ENCODE measurements at regions not wholly inside any gene's neighbourhood (a gene's known extent, or its start where the extent isn't known, plus 50 kb on each side); places are given as distances from the start of the nearest gene placed in this dataset.
"Not testable (repeated sequence)": the region's sequence is repeated elsewhere in the genome, so short reads cannot be mapped to it uniquely, and the experiment has no call there.

DNA sequence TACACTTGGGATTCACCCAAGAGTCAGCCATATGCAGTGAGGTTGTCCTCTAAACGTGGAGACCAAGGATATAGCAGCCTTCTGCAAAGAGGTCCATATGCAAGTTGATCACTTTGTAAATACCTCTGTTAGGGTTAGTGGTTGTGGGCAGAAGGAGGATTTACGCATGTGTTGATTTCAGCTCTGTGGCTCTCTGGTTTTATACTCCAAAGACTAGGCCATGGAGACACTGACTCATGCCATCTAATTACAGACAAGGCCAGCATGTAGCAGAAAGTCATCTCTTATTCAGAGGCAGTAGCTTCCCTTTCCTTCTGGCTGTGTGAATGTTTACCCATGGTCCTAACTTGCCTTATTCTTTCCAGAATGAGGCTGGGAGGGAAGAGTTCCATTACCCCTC is 140.9 kb upstream of the GOLGA6L4 start:
- not testable (repeated sequence) for DNase-seq (ENCODE audit: low spot score)

DNA sequence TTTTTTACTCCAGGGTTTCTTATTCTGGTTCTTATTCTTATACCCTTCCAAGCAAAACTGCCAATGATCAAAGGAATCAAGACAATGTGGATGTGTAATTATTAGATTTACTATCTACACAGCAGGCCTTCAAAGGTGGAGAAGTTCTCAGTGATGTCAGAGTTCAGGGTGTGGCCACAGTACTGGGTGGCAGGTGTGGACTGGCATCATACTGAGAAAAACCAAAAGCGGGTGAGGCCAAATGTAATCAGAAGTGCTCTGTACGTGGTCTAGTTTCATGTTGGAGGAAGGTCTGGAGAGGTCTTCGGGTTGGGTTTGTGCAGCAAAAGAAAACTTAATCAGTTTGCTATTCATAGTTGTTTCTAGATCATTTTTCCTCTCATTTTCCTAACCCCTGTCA is 138.5 kb upstream of the GOLGA6L4 start:
- DNase-seq (ENCODE audit: low spot score), result not testable (repeated sequence)

DNA sequence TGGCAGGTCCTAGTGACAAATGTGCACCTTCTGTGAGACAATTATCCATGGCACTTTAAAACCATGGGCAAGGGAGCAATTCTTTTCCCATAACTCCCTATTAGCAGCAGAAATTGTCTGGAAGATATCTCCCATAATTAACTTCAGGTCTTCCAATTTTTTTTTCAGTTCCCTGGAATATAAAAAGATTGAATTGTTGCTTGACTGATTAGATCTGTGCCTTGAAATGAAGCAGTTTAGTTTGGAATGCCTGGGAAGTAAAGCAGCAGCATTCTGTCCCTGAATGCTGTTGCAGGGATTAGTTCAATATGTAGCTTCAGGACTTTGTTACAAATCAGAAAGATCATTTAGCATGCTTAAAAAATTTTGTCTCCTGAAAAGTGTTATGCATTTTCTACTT is 137.0 kb upstream of the GOLGA6L4 start:
- DNase-seq (ENCODE audit: low spot score), result no peak

DNA sequence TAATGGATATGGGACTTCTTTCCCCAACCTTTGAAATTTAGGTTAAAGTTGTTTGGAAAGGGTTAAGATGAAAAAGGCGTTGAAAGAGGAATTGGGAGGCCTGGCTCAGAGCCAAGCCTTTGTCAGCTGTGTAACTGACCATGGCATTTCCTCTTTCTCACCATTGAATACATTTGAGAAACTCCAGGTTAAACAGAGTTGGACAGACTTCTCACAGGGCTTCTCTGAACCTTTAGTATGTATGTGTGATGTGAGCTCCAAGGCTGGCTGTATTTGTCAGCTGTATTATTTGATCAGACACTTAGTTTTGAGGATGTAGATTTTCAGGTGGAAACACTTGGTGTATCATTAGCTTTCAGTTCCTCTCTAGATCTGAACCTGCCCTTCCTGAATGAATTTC is 136.4 kb upstream of the GOLGA6L4 start:
- peak; percentile 33 for DNase-seq (ENCODE audit: low spot score)

DNA sequence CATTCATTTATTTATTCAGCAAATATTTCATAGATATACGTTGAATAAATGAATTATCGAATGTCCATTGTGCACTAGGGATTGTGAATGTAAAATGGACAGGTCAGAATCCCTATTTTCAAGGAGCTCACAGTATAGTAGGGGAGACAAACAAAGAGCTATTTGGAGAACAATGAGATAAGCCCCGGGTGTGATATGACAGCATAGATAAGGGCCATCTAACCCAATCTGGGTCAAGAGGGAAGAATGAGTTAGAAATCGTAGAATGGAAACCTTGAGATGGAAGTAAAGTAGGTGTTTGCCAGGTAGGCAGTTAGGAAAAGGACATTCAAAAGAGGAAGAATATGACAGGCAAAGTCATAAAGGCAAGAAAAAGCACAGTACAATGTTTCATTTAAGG is 132.2 kb upstream of the GOLGA6L4 start:
- DNase-seq (ENCODE audit: low spot score), result no peak

DNA sequence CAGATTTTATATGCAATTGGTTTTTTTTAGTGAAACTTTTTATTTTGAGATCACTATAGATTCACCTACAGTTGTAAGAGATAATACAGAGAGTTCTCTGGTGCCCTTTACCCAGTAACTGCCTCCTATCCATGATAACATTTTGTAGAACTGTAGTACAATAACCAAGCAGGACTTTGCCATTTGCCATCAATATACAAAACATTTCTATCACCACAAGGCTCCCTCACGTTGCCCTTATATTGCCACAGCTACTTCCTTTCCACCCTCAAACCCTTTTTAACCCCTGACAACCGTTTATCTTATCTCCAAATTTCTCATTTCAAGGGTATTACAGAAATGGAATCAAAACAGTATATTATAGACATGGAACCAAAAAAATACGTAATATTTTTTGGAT is 130.7 kb upstream of the GOLGA6L4 start:
- no peak for DNase-seq (ENCODE audit: low spot score)

DNA sequence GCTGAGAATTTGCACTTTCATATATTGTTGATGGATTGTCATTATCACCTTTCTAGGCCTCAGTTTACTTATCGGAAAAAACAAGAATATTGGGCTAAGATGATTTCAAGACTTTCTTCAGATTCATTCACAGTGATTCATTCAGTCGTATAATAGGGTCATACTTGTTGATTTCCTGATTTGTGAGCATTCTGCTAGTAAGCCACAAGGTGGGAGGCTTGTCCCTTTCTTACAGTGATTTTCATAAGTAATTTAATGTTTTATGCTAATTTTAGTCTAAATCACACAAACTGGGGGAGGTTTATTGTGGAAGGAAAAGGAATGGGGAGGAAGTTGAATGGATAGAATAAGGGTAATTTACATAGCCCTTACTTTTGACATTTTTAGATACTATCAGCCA is 126.8 kb upstream of the GOLGA6L4 start:
- DNase-seq (ENCODE audit: low spot score), result peak; percentile 8

DNA sequence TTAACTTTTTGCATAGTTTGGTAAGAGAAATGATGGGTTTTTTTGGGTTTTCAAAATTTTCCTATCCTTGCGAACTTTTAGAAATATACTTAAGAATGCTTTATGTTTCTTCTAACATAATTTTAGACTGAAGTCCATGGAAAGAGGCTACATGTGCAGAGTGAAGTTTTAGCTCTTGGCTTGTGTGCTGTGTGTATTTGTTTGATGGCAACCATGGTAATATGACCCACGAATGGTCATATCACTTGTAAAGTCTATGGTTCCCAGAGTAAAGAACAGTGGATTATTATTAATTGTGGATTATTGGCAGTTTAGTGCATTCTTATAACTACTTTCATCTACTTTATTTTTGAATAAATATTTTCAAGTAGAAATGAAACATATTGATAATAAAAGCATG is 124.0 kb upstream of the GOLGA6L4 start:
- DNase-seq (ENCODE audit: low spot score), result no peak

DNA sequence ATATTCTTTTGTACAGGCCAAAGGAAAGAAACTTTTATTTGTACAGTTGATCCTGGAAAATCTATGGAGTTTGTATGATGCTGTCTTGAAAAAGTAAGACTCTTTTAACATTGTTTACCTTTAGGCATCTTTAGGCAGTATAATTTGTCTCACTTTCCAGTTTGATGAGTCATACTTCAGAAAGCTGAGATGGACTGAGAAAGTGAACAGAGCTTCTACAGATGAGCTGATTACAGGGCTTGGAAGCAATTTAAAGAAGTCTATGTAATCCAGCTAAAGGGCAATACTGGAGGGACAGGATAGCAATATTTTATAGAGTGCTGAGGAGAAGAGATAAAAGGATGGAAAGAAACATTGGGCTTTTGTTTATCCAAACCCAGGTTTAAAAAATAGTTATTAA is 123.5 kb upstream of the GOLGA6L4 start:
- DNase-seq (ENCODE audit: low spot score), result peak; percentile 40

DNA sequence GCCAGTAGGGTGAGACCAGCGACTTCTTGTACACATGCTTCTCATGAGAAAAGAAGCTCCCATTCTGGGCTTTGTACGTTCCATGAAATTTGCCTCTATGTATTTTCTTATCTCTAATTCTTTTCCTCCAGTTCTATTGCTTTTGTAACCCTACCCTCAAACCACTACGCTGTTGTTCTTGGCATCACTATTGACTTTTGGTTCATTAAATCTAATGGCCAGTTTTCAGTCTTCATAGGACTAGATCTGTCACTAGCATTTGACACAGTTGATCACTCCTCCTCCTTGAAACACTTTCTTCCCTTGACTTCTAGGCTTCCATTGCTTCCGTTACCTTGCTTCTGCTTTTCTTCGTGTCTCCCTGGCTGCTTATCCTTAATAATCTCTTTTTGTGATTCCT is 121.7 kb upstream of the GOLGA6L4 start:
- no peak for DNase-seq (ENCODE audit: low spot score)

DNA sequence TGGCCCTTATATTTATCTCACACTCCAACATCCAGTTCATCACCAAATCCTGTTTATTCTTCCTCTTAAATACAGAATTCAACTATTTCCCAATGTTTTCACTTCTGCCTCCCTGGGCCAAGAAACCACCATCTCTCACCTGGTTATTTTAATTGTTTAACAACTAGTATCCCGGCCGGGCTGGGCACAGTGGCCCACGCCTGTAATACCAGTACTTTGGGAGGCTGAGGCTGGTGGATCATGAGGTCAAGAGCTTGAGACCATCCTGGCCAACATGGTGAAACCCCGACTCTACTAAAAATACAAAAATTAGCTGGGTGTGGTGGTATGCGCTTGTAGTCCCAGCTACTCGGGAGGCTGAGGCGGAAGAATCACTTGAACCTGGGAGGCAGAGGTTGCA is 120.9 kb upstream of the GOLGA6L4 start:
- not testable (repeated sequence) for DNase-seq (ENCODE audit: low spot score)

DNA sequence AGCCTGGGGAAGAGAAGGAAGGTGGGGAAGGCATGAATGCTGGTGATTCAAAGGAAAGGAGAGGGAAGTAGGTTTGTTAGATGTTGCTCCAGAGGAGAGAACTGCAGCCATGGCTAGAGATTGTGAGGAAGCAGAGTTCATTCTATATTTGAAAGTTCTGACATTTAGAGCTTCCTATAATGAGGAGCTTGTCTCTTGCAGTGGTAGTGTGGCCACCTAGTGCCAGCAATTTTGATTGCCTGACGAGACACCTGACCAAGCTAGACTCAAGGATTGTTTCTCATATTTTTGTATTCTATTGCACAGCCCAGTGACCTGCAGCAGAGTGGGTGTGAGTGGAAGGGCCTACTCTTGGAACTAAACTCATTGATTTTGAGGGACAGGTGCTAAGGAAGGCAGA is 116.2 kb upstream of the GOLGA6L4 start:
- not testable (repeated sequence) for DNase-seq (ENCODE audit: low spot score)

DNA sequence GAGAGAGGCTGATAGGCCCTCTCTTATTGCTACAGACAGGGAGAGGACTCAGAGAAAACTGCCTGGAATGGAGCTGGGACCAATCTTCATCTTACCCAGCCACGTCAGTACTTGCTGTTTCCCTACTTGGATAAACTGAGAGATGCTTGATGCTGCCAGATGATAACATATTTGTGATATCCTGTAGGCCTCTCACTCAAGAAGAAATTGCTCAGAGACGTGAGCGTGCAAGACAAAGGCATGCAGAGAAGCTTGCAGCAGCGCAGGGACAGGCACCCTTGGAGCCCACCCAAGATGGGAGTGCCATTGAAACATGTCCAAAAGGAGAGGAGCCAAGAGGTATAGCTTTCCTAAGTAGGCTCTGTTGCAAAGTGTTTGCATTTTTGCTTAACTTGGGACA is 114.7 kb upstream of the GOLGA6L4 start:
- not testable (repeated sequence) for DNase-seq (ENCODE audit: low spot score)

DNA sequence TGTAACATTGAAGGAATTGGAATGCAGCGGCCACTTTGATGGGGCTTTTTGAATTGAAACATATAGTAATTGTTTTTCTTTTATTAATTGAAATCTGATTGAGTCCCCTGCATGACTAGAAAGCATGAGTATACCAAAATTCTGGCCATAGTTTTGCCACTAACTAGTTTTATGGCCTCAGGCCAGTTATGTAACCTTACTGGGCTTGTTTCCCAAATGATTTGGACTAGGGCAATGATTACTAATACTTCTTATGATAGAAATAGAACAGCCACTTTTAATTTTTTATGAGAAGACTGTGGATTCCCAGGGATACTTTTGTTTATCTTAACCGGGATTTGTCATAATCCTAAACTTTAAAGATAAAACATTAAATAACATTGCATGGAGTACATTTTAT is 106.9 kb upstream of the GOLGA6L4 start:
- not testable (repeated sequence) for DNase-seq (ENCODE audit: low spot score)

DNA sequence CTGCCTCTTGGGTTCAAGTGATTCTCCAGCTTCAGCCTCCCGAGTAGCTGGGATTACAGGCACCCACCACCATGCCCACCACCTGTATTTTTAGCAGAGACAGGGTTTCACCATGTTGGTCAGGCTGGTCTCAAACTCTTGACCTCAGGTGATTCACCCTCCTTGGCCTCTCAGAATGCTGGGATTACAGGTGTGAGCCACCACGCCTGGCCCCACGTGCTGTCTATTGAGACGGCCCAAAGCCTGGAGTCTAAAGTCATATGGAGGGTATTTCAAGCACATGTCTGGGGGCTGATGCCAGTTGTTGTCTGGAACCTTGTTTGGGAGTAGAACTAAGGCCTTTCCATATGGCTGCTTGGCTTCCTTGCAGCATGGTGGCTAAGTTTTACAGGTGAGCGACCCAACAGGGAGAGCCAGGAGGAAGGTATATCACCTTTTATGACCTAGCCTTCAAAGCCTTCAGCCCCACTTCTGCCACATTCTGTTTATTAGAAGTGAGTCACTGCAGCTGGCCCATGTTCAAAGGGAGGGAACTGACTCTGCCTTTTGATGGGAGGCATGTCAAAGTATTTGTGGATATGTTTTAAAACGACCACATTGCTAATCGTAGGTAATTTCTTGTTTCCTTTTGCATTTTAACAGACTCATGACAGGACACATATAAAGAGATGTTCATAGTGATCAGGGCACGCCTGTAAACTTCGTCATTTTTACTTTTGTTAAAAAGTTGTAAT is 105.3 kb upstream of the GOLGA6L4 start:
- DNase-seq (ENCODE audit: low spot score), result not testable (repeated sequence)

DNA sequence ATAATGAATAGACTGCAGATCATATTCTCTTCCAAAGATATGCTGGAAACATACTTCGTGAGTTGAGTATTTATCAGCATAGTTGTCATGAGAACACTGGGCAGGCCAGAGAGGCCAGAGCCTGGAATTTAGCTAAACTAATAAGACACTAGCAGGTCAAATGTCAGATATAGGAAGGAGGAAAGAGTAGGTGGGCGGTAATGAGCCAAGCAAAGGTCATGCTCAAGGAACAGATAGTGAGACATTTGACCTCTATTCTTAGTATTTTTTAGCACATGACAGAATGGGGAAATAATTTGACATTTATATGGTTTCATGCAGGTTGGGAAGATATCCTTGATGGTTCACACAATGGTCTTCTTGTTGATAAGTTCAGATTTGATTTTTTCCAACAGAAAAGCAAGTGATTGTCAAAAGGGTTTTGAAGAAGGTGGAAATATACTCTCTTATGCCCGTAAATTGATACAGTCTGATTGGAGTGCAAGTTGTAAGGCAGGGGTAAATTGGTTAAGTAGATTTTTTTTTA is 99.6 kb upstream of the GOLGA6L4 start:
- DNase-seq (ENCODE audit: low spot score), result not testable (repeated sequence)

DNA sequence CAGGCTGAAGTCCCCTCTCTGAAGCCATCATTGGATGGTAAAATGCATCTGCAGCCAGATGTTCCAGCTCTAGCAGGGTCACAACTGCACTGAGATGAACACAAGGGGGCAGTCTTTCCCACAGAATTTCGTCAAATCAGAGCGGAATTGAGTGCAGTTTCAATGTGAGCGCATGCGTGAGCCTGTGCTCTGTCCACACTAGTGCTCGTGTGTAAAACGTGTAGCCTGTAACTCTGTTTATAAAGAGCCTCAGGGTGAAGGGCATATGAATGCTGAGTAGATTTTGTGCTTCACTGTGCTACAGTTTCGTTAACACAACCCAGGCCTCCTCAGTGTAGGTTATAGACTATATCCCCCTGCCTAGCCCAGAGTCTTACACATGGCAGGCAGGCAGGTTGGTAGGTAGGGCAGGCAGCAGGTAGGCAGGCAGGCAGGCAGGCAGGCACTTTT is 92.7 kb upstream of the GOLGA6L4 start:
- DNase-seq (ENCODE audit: low spot score), result peak; percentile 76

DNA sequence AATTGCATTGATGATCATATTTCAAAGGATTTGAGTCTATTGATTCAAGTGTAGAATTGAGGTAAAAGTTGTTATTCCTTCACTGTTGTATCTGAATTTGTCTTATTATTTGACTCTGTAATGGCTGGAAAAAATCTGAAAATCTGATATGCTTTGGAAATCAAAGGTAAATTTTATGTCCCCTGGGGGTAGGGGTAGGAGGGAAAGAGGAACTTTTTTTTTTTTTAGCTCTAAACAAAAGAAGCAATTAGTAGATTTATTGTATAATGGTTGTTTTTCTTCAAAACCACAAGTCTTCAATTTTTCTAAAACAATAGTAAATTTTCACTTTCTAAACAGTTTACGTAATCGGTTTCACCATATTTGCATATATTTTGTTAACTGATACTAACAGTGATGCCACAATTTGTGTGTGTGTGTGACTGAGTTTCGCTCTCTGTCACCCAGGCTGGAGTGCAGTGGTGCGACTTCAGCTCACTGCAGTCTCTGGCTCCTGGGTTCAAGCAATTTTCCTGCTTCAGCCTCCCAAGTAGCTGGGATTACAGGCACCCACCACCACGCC is 91.7 kb upstream of the GOLGA6L4 start:
- no peak for DNase-seq (ENCODE audit: low spot score)

DNA sequence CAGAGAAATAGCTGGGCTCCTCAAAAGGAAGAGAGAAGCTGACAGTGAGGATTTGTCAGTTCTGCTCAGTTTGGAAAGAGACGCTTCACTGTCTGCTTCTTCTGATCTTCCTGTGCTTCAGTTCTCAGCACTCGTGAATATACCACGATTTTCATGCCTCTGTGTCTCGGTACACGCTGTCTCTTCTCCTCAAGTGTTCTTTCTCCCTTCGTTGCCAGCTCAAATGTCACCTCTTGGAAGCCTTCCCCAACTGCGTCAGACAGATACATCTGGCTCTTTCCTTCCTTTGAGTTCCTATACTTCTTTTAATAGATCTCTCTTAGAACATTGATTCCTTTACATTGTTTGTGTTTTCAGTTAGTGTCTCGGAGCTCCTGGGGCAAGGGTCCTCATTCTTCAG is 90.6 kb upstream of the GOLGA6L4 start:
- not testable (repeated sequence) for DNase-seq (ENCODE audit: low spot score)

DNA sequence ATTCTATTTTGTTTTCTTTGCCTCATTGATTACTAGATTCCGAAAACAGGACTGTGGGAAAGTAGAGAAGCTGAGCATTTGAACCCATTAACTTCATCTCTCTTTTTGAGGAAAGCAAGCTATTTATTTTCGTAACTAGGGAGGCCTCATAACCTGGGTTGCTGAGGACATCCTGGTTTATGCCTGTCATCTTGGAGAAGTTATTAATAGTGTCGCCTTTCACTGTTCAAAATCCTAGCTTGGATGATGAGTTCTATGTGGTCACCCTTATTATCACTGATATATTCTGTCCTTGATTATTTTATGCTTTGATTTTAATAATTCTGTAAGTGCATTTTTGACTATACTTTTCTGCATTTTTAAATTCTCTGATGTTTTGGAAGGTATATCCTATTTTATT is 89.3 kb upstream of the GOLGA6L4 start:
- not testable (repeated sequence) for DNase-seq (ENCODE audit: low spot score)

DNA sequence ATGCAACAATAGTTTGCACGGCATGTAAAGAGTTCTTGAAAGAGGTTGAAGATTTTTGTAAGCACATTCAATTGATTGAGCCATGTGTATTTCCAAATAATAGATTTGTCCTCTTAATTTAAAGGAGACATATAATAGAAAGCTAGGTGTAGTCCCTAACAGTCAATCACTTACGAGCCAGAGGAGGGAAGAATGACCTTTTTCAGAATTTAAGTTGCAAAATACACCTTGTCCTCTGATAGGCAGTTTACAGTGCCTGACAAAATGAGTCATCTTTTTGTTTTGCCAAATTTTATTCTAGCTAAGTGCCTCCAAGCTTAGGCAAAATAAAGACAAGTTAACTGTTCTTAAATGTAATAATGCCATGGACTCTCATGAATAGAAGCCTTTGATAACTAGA is 88.3 kb upstream of the GOLGA6L4 start:
- not testable (repeated sequence) for DNase-seq (ENCODE audit: low spot score)

DNA sequence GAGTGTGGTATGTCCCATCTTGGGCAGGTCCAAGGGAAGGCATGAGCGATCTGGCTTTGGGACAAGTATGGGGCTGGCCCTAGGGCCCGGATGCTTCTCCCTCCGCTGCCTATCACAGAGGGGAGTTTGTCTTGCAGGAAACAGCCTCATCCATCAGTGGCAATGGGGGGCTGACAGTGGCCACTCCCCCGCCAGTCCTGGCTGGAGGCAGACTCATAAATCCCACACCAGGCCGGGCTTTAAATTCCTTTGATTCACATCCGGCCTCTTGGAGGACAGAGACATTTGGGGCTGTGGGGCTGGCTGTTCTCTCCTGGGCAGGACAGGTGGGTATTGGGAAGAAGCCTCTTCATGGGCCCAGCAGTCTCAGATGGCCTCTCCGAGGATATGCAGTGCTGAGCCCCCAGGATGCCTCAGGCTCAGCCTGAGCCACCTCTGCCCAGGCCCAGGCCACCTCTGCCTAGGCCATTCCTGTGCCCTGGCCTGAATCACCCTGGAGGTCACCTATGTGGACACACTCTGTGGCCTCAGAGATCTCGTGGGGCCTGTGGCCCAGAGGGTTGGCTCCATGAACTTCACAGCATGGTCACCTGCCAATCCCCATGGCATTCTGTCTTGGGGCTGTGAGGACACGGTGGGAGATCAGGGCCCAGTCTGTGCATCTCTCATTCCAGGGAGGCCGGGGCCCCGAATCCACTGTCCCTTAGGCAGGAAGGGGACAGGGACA is 84.2 kb upstream of the GOLGA6L4 start:
- DNase-seq (ENCODE audit: low spot score), result peak; percentile 48
